ENCODE measurements at regions not wholly inside any gene's neighbourhood (a gene's known extent, or its start where the extent isn't known, plus 50 kb on each side); places are given as distances from the start of the nearest gene placed in this dataset.

DNA sequence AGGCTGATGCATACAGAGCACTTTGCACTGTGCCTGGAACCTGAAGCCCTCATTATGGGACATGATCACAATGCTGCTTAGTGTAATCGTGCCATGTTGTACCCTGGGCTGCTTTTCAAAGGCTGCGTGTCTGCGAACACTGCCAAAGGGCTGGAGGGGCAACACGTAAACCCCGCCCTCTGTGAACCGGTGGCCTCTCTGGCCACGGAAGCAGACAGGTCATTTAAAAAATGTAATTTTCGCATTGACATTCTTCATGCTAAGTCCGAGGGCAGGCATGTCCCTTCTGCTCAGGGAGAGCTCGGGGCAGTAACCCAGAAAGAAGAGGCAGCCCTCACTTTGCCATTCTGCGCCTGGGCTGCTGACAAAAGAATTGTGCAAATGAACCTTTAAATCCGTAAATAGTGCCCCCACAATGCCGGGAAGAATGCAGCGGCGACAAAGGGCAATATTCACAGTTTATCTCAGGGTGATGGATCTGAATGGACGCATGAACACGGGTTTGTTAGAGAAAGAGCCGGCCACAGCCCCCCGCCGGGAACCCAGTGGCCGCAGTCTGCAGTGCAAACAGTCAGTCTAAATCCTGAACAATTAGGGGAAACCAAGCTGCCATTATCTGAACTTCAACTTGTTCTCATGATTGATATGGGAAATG lies 226.1 kb downstream of the MYCN start:
- DNase-seq = no peak

GRCh38 chr2:16165518-16166326 lies 225.4 kb downstream of the MYCN start:
- DNase-seq = no peak

DNA sequence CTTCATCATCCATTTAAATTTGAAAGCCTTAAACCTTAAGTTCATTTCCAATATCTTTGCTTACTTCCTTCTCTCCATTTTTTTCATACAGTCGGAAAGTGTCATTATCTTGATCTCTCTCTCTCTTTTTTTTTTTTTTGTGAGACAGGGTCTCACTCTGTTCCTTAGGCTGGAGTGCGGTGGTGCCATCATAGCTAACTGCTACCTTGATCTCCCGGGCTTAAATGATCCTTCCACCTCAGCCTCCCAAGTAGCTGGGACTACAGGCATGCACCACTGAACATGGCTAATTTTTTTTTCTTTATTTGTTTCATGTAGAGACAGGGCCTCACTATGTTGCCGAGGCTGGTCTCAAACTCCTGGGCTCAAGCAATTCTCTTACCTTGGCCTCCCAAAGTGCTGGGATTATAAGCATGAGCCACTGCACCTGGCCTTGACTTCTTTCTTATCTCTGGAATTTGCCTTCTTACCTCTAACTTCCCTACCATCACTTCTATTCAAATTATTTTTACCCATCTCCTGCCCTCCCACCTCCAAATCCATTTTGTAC lies 222.2 kb downstream of the MYCN start:
- DNase-seq = no peak

GRCh38 chr2:16161768-16162490 lies 221.6 kb downstream of the MYCN start:
- no peak for DNase-seq

- no peak for DNase-seq
These were observed 220.8 kb downstream of the MYCN start for GRCh38 chr2:16161085-16161565.

GRCh38 chr2:16160281-16161084 lies 220.1 kb downstream of the MYCN start:
- no peak for DNase-seq

- no peak for DNase-seq
These were observed 216.1 kb downstream of the MYCN start for GRCh38 chr2:16156411-16156810.

DNA sequence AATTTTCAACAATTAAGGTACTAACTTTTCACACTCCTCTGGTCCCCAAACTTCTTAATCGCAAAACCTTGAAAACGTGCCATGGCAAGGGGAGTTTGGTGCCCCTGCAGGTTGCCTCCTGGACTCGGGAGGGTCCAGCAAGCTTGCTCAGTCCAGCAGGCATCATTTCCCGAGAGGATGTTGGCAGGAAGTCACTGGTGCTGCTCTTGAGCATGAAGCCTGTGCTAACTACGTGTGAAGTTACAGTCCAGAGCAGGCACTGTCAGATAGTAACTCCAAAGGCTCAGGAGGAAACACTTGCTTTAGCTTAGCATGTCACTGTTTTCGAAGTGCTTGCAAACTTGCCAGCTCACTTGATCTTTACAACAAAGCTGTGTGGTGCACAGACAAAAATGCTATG lies 215.4 kb downstream of the MYCN start:
- DNase-seq = no peak

DNA sequence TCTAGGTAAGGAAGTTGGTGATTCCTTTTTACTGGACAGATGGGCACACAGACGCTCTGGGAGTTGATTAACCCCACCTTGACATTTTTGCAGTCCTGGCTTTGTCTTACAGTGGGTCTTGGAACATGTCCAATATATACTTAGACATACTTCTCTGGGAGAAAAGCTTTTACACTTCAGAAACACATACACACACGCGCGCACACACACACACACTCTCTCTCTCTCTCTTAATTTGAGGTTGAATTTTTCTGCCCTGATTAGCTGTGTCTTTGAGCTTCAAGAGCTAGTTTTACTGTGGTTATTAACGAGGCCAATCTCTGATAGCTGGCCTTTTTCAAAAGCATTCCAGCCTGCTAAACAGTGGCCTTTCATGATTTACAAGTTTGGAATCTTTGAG lies 215.0 kb downstream of the MYCN start:
- no peak for DNase-seq

DNA sequence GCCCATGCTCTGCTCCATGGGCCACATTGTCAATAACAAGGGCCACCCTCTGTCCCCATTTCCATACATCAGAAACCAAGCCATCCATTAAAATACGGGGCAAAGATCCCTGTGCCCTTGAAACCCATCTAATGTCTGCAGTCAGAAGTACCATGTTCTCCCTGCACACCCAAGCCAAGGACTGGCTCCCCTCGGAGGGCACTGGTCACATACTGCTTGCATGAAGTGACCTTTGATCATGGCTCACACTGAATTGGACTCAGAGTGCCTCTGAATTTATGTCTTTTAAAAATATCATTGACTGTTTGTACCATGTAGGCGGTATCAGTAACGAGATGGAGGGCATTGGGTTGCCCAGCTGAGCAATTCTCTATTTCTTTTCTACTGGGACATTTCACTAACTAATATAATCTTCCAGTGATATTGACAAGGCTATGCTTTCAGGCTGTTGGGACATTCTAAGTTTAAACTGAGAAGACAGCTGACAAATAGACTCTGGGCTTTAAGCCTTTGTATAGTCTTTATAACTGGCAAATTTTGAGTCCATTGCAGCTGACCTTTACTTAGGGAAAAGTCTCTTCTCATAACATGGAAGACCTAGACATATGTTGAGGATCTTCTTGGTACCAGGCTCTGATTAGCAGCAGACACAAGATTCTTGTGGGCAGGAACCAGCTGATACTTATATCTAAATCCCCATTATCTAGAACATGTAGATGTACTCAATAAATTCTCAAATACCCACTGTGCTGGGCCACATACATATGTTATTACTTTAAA lies 214.3 kb downstream of the MYCN start:
- DNase-seq = no peak

DNA sequence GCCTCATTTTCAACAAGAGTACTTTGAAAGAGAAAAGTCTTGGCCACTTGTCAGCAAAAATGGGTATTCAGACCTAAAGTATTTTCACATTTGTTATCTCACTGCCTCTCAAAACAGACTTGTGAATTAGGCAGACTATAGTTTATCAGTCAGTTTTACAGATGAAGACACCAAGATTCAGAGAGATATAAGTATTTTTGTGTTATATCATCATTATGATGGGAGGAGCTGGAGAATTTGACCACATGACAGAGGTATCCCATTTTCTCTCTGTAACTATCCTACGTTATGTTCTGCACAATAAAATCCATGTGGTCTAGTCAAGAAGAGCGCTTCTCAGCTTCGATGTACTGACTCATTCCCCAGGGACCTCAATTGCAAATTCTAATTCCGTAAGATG lies 213.7 kb downstream of the MYCN start:
- DNase-seq = no peak

- DNase-seq = no peak
These were observed 213.3 kb downstream of the MYCN start for GRCh38 chr2:16153754-16154035.

- no peak for DNase-seq
These were observed 212.8 kb downstream of the MYCN start for GRCh38 chr2:16152928-16153753.

- no peak for DNase-seq
These were observed 211.9 kb downstream of the MYCN start for GRCh38 chr2:16152071-16152927.

DNA sequence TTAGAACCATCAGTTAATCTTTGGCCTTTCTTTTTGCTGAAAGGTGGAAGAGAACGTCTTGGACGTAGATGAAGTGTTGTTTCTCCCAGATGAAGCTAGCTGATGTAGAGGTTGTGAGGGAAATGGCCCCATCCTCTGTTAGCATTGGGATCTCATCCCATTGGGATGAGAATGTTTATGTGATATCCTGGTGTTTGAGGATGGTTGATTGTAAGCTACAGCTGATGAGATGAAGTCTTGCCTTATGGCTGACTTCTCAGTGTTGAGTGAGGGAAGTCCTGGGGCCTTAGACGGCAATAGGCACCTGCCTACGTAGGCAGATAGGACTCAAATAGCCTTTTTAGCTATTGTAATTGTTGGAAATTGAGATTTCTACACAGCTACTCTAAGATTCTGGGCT lies 211.3 kb downstream of the MYCN start:
- DNase-seq = no peak

- no peak for DNase-seq
These were observed 210.9 kb downstream of the MYCN start for GRCh38 chr2:16151281-16151570.

DNA sequence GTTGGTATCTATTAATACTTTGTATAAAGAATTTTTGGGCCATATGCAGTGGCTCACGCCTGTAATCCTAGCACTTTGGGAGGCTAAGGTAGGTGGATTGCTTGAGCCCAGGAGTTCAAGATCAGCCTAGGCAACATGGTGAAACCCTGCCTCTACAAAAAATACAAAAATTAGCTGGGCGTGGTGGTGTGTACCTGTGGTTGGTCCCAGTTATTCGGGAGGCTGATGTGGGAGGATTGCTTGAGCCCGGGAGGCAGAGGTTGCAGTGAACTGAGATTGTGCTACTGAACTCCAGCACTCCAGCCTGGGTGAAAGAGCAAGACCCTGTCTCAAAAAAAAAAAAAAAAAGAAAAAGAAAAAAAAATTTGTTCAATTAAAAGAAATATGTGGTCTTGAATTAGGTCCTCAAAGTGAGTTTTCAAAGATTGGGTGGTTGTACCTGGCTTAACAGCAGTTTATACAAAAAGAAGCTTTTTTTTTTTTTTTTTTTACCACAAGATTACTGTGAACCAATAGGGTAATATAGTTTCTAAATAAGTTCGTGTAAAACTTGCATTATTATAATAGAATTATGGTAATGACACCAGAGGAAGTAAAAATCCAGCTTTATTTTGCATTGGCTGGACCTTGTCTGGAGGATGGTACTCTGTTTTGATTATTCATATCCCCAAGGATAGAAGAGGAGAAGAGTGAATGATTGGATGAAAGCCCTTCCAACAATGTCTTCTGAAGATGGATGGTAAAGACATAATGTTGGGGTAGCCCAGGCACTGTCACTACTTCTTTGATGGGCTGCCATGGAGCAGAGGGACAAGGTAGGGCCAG lies 210.3 kb downstream of the MYCN start:
- no peak for DNase-seq

DNA sequence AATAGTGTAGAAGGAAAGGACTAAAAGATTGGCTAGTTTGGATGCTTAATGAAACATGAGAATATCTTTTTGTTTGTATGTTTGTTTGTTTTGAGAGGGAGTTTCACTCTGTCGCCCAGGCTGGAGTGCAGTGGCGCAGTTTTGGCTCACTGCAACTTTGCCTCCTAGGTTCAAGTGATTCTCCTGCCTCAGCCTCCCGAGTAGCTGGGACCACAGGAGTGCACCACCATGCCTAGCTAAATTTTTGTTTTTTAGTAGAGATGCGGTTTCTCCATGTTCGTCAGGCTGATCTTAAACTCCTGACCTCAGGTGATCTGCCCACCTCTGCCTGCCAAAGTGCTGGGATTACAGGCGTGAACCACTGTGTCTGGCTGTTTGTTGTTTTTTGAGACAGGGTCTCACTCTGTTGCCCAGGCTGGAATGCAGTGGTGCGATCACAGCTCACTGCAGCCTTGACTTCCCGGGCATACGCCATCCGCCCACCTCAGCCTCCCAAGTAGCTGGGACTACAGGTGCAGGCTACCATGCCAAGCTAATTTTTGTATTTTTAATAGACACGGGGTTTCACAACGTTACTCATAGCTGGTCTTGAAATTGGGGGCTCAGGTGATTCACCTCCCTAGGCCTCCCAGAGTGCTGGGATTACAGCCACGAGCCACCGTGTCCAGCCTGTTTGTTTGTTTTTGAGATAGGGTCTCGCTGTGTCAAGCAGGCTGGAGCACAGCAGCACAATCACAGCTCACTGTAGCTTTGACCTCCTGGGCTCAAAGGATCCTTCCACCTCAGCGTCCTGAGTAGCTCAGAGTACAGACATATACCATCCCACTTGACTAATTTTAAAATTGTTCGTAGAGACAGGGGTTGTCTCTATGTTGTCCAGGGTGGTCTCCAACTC lies 209.2 kb downstream of the MYCN start:
- DNase-seq = no peak

All from fibroblast of skin of back (primary cell).